Posterior cingulate gyrus (tissue), 11 donors: ENCODE measurements at regions not wholly inside any gene's neighbourhood (a gene's known extent, or its start where the extent isn't known, plus 50 kb on each side); places are given as distances from the start of the nearest gene placed in this dataset.
A peak's percentile ranks its signal among the peaks of the same experiment; 100 is the strongest.

Experiments
- DNase-seq, 10 donors: peaks; one replicate each; pipeline versions ENCODE4 v3.0.0 to v3.0.0-alpha.2; 2020 to 2021; ENCODE audit warnings: mixed read lengths in 3 of 10
- intact Hi-C: fragments of 100-400 bp; cut with DNase I; formaldehyde crosslinking; loops from one replicate; pipeline ENCODE4 v1.15.1; 2023

GRCh38 chr9:107738789-107739188 is 249.2 kb upstream of the KLF4 start:
- intact Hi-C loops = no loop called here
- DNase-seq = no peak

- DNase-seq = no peak
- intact Hi-C loops = no loop called here
Measured at GRCh38 chr9:107737987-107738743, 248.6 kb upstream of the KLF4 start.

GRCh38 chr9:107737610-107737986 is 248.0 kb upstream of the KLF4 start:
- no peak for DNase-seq
- intact Hi-C loops = no loop called here

GRCh38 chr9:107735821-107736220 is 246.3 kb upstream of the KLF4 start:
- no peak for DNase-seq
- intact Hi-C loops = no loop called here

GRCh38 chr9:107734256-107735013 is 244.9 kb upstream of the KLF4 start:
- DNase-seq = no peak
- intact Hi-C loops = no loop called here

GRCh38 chr9:107733523-107733894 is 243.9 kb upstream of the KLF4 start:
- intact Hi-C loops = no loop called here
- peak in 5 of 10 donors; percentile 11 to 86 (median 32) for DNase-seq

GRCh38 chr9:107732781-107733522 is 243.4 kb upstream of the KLF4 start:
- intact Hi-C loops = no loop called here
- no peak for DNase-seq

- intact Hi-C loops = no loop called here
- DNase-seq = no peak
Measured at GRCh38 chr9:107731115-107731762, 241.7 kb upstream of the KLF4 start.

GRCh38 chr9:107730666-107731065 is 241.1 kb upstream of the KLF4 start:
- intact Hi-C loops = no loop called here
- DNase-seq = no peak

- DNase-seq = no peak
- intact Hi-C loops = no loop called here
Measured at GRCh38 chr9:107727086-107727780, 237.7 kb upstream of the KLF4 start.

GRCh38 chr9:107723015-107723414 is 233.4 kb upstream of the KLF4 start:
- DNase-seq = no peak
- intact Hi-C loops = no loop called here

- no peak for DNase-seq
- intact Hi-C loops = no loop called here
Measured at GRCh38 chr9:107721705-107722245, 232.2 kb upstream of the KLF4 start.

- intact Hi-C loops = no loop called here
- DNase-seq = no peak
Measured at GRCh38 chr9:107720501-107720900, 230.9 kb upstream of the KLF4 start.

GRCh38 chr9:107717529-107718314 is 228.2 kb upstream of the KLF4 start:
- intact Hi-C loops = no loop called here
- no peak for DNase-seq

GRCh38 chr9:107715740-107716139 is 226.2 kb upstream of the KLF4 start:
- intact Hi-C loops = no loop called here

GRCh38 chr9:107713470-107713869 is 223.9 kb upstream of the KLF4 start:
- no peak for DNase-seq
- intact Hi-C loops = no loop called here

More at GRCh38 chr9:107715740-107716139, 226.2 kb upstream of the KLF4 start:
- DNase-seq = peak in 1 of 10 donors; percentile 46

- intact Hi-C loops = no loop called here
Measured at GRCh38 chr9:107712390-107712789, 222.8 kb upstream of the KLF4 start.

GRCh38 chr9:107711542-107711941 is 222.0 kb upstream of the KLF4 start:
- DNase-seq = no peak

More at GRCh38 chr9:107712390-107712789, 222.8 kb upstream of the KLF4 start:
- no peak for DNase-seq

GRCh38 chr9:107710953-107711352 is 221.4 kb upstream of the KLF4 start:
- intact Hi-C loops = no loop called here
- DNase-seq = no peak

More at GRCh38 chr9:107711542-107711941, 222.0 kb upstream of the KLF4 start:
- intact Hi-C loops = no loop called here
